ENCODE measurements at regions not wholly inside any gene's neighbourhood (a gene's known extent, or its start where the extent isn't known, plus 50 kb on each side); places are given as distances from the start of the nearest gene placed in this dataset.
"Not testable (repeated sequence)": the region's sequence is repeated elsewhere in the genome, so short reads cannot be mapped to it uniquely, and the experiment has no call there.

GRCh38 chr12:89075880-89076540 lies 276.3 kb downstream of the DUSP6 start:
- DNase-seq (ENCODE audit: low spot score in 2 of 2): no peak
- FAIRE-seq: no peak

- FAIRE-seq: no peak
- DNase-seq (ENCODE audit: low spot score in 2 of 2): no peak
Observed at GRCh38 chr12:89073659-89074058, 278.6 kb downstream of the DUSP6 start.

- FAIRE-seq: no peak
Observed at GRCh38 chr12:89073027-89073398, 279.3 kb downstream of the DUSP6 start.

GRCh38 chr12:89072294-89073026 lies 279.8 kb downstream of the DUSP6 start:
- DNase-seq (ENCODE audit: low spot score in 2 of 2): no peak
- FAIRE-seq: no peak

More at GRCh38 chr12:89073027-89073398, 279.3 kb downstream of the DUSP6 start:
- DNase-seq (ENCODE audit: low spot score in 2 of 2): no peak

- no peak for DNase-seq (ENCODE audit: low spot score in 2 of 2)
- no peak for FAIRE-seq
Observed at GRCh38 chr12:89070603-89071002, 281.7 kb downstream of the DUSP6 start.

- no peak for DNase-seq (ENCODE audit: low spot score in 2 of 2)
- FAIRE-seq: no peak
Observed at GRCh38 chr12:89069431-89069830, 282.9 kb downstream of the DUSP6 start.

GRCh38 chr12:89067421-89068187 lies 284.7 kb downstream of the DUSP6 start:
- no peak for FAIRE-seq

GRCh38 chr12:89064780-89065179 lies 287.5 kb downstream of the DUSP6 start:
- DNase-seq (ENCODE audit: low spot score in 2 of 2) (no peak), FAIRE-seq (no peak)

More at GRCh38 chr12:89067421-89068187, 284.7 kb downstream of the DUSP6 start:
- DNase-seq (ENCODE audit: low spot score in 2 of 2): no peak

GRCh38 chr12:89064151-89064550 lies 288.1 kb downstream of the DUSP6 start:
- DNase-seq (ENCODE audit: low spot score in 2 of 2) (no peak), FAIRE-seq (no peak)

- DNase-seq (ENCODE audit: low spot score in 2 of 2) (no peak), FAIRE-seq (no peak)
Observed at GRCh38 chr12:89062996-89063395, 289.3 kb downstream of the DUSP6 start.

GRCh38 chr12:89059721-89060541 lies 292.4 kb downstream of the DUSP6 start:
- FAIRE-seq (no peak), DNase-seq (ENCODE audit: low spot score in 2 of 2) (no peak)

- FAIRE-seq: no peak
- no peak for DNase-seq (ENCODE audit: low spot score in 2 of 2)
Observed at GRCh38 chr12:89059056-89059455, 293.2 kb downstream of the DUSP6 start.

GRCh38 chr12:89058402-89058801 lies 293.9 kb downstream of the DUSP6 start:
- no peak for DNase-seq (ENCODE audit: low spot score in 2 of 2)
- FAIRE-seq: no peak

- not testable (repeated sequence) for FAIRE-seq
Observed at GRCh38 chr12:89053817-89054216, 298.5 kb downstream of the DUSP6 start.

GRCh38 chr12:89051065-89051677 lies 301.1 kb downstream of the DUSP6 start:
- DNase-seq (ENCODE audit: low spot score in 2 of 2) (peak; percentile 20 to 57), FAIRE-seq (peak; percentile 69)

More at GRCh38 chr12:89053817-89054216, 298.5 kb downstream of the DUSP6 start:
- DNase-seq (ENCODE audit: low spot score in 2 of 2): not testable (repeated sequence)

- DNase-seq (ENCODE audit: low spot score in 2 of 2): no peak
- FAIRE-seq: no peak
Observed at GRCh38 chr12:89047856-89048418, 304.4 kb downstream of the DUSP6 start.

GRCh38 chr12:89041078-89041477 lies 311.2 kb downstream of the DUSP6 start:
- DNase-seq (ENCODE audit: low spot score in 2 of 2) (no peak), FAIRE-seq (no peak)

GRCh38 chr12:89040146-89040964 lies 311.9 kb downstream of the DUSP6 start:
- no peak for FAIRE-seq
- DNase-seq (ENCODE audit: low spot score in 2 of 2): no peak

Measured in frontal cortex (tissue), 3 donors.